KG1 (cell line): ENCODE measurements at regions not wholly inside any gene's neighbourhood (a gene's known extent, or its start where the extent isn't known, plus 50 kb on each side); places are given as distances from the start of the nearest gene placed in this dataset.
"Not testable (repeated sequence)": the region's sequence is repeated elsewhere in the genome, so short reads cannot be mapped to it uniquely, and the experiment has no call there.

ENCODE experiments used
- DNase-seq: peaks from one replicate; lab custom pipeline; 2025; lab: John Stamatoyannopoulos, UW

GRCh38 chr2:147275943-147276342, 568.9 kb upstream of the ACVR2A start:
- no peak for DNase-seq

DNA sequence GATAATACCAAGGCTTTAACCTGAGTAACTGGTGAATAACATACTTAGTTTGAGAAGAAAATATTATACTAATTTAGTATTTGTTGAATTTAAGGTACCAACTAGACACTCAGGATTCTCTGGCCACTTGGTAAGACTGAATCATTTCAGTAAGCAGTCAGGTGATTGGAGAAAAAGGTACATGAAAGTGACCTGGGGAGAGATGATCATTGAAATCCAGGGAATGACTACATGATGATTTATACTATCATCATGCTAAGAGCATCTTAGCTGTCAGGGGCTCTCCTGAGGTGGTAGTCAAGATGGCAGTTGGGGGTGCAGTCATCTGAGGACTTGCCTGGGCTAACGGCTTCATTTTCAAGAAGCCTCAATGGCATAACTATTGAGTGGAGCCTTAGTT, 571.2 kb upstream of the ACVR2A start:
- no peak for DNase-seq

DNA sequence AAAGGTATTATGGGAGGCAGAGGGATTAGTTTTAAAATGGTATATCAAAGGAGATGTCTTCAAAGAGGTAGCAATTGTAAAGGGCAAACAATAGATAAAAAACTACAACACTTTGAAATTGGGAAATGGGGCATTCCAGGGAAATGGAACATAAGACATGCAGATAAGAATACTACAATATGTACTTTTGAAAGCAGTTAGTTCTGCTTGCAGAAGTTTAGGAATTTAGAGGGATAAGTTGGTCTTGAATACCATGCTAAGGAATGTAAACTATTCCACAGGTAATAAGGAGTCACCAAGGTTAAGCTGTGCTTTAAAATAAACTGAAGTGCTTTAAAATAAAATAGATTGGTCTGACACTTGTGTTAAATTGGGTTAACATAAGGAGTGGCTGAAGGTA, 571.7 kb upstream of the ACVR2A start:
- no peak for DNase-seq

GRCh38 chr2:147269581-147269980, 575.2 kb upstream of the ACVR2A start:
- DNase-seq, result not testable (repeated sequence)

GRCh38 chr2:147260241-147260640, 584.6 kb upstream of the ACVR2A start:
- no peak for DNase-seq

DNA sequence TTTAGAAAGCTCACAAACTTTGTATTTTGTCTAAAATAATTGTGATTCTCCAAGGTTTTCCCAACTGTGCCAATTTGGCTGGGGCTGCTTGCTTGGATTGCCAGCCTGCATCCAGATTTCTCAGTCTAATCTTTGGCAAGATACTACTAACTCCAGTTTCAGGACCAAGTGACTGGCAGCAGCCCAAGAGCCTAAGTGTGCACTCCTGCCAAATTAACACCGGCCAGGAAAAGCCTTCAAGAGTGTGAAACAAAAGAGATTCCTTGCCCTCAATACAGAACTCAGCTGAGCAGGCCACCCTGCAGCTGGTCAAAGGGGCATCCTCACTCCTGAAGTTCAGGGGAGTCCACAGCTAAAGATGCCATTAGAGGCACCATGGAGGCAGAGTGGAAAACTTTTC, 589.0 kb upstream of the ACVR2A start:
- no peak for DNase-seq

GRCh38 chr2:147250652-147251356, 594.0 kb upstream of the ACVR2A start:
- DNase-seq, result no peak

DNA sequence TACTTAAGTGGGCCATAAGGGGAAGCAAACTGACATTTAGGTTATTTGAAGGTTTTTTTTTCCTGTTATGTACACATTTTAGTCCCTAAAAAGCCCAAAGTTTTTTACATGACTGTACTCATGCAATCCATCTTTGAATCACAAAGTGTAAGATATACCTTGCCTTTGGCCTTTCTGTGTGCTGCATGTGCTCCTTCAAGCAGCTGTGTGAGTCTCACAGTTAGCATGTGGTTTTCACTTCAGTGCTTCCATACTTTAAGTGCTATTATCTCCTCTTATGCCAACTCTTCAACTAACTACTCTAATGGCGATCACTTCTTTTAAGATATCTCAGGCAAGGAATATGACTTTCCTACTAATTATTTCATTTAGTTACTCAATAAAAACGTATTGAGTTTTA, 597.1 kb upstream of the ACVR2A start:
- DNase-seq, result no peak

DNA sequence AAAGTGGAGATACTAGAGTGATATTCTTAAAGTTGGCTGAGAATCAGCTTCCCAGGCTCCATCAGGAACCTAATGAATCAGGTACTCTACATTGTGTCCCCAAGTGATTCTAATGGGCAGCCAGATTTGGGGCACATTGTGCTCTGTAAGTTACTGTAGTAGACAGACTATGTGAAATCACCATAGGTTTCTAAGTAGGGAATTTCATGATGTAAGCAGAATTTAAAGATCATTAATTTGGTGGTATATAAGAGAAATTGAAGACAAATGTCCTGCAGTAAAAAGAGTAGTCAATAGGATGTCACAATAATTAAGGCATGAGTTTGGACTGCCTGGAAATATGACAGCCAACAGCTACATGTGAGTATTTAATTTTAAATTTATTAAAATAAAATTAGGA, 602.4 kb upstream of the ACVR2A start:
- no peak for DNase-seq

- no peak for DNase-seq
Observed at GRCh38 chr2:147236601-147237000, 608.2 kb upstream of the ACVR2A start.

DNA sequence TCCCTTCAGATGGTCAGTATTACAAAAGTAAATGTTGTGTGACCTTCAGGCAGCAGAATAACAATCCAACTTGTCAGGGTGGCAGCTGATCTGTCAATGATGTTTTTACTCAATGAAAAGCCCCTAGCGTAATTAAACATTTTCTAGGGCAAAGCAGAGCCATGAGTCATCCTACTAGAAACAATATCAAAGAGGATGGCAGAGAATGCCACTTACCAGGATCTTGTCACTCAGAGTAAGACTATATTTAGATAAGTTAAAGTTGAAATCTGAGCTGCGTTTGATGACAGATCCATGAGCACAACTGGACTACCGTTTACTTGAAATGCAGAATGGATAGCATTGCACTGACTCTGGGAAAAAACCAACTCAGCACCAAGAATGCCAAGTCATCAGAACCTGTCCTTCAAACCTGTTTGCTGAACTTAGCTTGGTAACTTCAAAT, 612.6 kb upstream of the ACVR2A start:
- DNase-seq, result no peak

DNA sequence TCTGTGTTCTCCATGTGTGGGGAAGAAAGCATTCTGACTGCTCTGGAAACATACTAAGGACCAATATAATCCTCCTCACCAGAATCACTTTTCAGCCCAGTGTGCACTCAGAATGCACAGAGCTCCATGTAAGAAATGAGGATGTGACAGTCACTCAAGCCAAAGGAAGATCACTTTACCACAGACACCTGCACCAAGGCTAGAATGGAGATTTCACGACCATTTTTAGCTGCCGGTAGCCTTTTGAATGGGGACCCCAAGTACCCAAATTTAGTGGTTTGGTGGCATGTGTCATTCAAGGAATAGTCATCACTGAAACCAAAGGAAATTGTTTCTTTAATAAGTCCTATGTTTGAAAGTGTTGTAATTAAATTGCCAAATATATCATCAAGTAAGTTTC, 613.2 kb upstream of the ACVR2A start:
- no peak for DNase-seq

DNA sequence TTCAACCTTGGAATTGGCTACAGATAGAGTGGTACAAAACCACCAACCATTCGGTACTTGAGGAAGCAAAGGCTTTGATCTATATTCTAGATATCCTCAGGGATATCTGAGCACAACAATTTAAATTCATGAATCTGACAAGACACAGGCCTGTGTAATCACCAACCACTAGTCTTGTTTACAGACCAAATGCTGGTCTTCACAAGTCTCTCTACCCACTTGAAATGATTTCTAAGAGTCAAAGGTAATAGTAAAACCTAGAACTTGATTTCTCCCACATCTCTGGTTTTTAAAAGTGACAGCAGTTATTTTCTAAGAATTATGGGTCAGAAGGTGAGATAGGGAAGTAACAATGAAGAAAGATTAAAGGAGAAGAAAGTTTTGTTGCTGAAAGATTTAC, 613.7 kb upstream of the ACVR2A start:
- DNase-seq, result no peak

DNA sequence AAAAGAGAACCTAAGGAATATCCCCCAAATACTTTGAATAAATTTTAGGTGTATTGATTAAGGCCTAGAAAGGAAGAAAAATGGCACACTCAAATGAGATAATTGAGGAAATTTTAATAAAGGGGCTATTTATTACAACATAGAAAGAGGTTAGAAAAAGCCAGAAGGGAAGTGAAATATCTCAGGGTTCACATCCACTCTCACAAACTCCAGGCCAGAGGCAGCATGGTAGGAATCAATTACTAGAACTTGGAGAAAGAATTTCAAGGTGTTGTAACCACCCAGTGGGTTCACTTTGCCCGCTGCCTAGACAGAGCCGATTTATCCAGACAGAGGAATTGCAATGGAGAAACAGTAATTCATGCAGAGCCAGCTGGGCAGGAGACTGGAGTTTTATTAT, 617.5 kb upstream of the ACVR2A start:
- DNase-seq, result no peak

DNA sequence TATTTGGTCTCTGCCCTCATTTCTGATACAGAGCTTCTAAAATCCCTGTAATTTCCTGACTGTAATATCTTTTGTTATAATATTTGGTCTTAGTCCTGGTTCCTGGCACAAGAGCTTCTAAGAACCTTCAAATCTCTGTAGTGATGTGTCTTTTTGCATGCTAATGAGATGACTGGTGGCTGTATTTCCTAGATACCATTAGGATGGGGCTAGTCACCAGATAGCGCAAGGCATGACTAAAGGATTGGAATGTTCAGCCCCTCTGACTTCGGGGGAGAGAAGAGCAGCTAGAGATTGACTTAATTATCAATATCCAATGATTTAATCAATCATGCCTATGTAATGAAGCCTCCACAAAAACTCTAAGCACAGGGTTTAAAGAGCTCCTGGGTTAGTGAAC, 620.8 kb upstream of the ACVR2A start:
- DNase-seq, result no peak

- DNase-seq, result no peak
Observed at GRCh38 chr2:147223553-147224060, 621.2 kb upstream of the ACVR2A start.

GRCh38 chr2:147223119-147223518, 621.7 kb upstream of the ACVR2A start:
- no peak for DNase-seq

- DNase-seq, result no peak
Observed at GRCh38 chr2:147222506-147222905, 622.3 kb upstream of the ACVR2A start.

- no peak for DNase-seq
Observed at GRCh38 chr2:147214914-147215313, 629.9 kb upstream of the ACVR2A start.

DNA sequence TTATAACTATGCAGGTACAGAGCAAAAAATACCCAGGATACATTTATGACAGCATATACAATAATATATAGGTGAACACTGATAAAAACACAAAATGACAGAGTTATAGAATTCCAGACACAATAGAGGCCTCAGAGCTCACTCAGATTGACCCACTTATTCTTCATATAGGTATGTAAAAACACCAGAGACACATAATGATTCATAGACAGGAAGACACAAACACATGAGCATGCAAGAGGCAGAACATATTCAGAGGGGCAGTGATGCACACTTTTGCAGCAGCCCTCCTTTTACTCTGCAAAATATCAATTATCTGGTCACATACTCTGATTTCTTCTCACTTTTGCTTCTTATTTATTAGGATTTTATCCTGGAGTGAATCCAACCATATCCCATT, 633.3 kb upstream of the ACVR2A start:
- no peak for DNase-seq

GRCh38 chr2:147204102-147204501, 640.7 kb upstream of the ACVR2A start:
- no peak for DNase-seq

DNA sequence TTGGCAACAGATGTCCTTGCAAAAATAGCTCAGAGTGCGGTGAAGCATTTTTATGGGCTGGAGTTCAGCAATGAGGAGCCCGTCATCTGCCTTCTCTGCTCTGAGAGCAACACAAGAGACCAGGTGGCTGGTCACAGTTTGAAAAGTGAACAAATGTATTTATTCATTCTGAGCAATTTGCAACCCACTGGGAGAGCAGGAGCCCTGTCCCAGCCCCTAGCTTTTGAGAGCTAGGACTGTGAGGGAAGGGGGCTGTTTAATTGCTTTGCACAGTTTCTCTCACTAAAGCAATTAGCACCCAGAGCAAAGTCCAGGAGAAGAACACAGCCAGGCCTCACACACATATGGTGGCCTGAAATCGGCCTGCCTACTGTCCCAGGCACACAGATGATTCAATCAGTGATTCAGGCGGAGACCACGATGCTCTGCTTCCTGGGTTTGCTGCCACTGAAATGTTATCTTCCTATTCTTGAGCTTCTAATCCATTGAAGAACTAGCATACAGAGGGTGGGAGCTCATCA, 646.1 kb upstream of the ACVR2A start:
- DNase-seq, result no peak

- no peak for DNase-seq
Observed at GRCh38 chr2:147197754-147198483, 646.9 kb upstream of the ACVR2A start.
